ENCODE measurements at regions not wholly inside any gene's neighbourhood (a gene's known extent, or its start where the extent isn't known, plus 50 kb on each side); places are given as distances from the start of the nearest gene placed in this dataset.

- no peak for TF ChIP-seq POLR2AphosphoS5 (IDR thresholded peaks at IDR 0.05)
- TF ChIP-seq POLR2A (IDR thresholded peaks at IDR 0.05), result no peak
These were observed 1108.0 kb downstream of the CDH11 start for GRCh38 chr16:64013856-64014255.

All from prostate gland (tissue), 1 donor.